Tongue (tissue), 1 donor: ENCODE measurements at regions not wholly inside any gene's neighbourhood (a gene's known extent, or its start where the extent isn't known, plus 50 kb on each side); places are given as distances from the start of the nearest gene placed in this dataset.

ENCODE experiments used
- DNase-seq: peaks from one replicate; pipeline ENCODE4 v3.0.0-alpha.2; 2015

DNA sequence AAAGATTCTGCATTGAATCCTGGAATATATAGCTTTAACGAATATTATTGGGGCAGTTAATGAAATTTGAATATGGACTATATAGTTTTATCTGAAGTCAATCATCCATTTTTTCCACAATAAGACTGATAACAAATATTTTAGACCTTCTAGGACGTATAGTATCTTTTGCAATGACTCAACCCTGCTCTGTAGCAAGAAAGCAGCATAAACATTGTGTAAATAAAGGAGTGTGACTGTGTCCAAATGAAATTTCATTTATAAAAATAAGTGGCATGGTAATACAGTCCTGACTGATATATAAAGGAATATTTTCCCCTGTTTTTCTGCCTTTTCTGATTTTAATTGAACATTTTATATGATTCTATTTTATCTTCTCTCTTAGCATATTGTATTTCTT, 947.7 kb upstream of the SLIT2 start:
- no peak for DNase-seq

DNA sequence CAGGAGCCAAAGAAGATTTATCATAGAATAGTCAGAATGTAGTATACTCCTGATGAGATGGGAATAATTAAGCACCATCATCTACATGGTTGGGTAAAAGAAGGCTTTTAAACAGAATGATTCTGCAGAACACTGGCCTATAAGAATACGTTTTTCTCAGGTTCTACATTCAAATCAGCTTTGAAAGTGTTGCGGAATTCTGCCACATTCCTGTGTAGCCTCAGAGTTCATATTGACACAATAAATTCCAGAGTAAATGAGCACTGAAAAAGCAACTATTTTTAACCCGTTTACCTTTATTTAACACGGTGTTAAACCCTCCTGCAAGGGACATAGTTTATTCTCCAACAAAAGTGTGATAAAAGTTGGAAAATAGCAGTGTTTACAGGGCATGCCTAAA, 950.2 kb upstream of the SLIT2 start:
- no peak for DNase-seq

DNA sequence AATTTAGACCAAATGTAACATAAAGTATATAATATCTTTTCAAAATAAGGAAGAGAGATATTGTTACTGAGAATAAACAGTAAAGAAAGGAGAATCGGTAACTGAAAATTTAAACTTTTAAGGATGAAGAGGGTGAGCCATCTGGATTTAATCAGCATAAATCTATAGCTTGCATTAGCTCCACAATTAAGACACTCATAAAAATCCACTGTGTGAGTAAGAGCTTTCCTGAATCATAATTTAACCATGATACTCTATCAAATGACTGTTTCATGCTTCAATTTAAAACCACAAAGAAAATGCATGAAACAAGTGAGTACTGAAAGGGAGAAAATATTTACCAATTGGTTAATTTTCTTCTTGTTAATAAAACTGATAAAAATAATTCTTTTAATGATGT, 951.5 kb upstream of the SLIT2 start:
- no peak for DNase-seq

DNA sequence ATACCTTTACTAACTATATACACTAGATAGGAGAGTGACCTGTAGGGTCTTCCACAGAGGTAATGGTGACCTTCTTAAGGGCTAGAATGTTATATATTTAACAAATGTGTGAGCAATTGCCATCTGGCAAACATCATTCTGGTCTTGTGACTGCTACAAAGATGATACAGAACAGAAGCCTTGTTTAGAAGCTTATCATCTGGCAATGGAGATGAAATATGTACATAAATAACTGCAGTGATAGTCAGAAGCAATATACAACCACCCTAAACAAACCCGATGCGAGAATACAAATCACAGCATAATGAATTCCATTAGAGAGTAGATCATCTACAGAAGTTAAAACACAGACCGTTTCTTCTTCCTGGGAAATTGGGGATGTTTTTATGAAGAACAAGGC, 952.7 kb upstream of the SLIT2 start:
- peak; percentile 6 for DNase-seq

DNA sequence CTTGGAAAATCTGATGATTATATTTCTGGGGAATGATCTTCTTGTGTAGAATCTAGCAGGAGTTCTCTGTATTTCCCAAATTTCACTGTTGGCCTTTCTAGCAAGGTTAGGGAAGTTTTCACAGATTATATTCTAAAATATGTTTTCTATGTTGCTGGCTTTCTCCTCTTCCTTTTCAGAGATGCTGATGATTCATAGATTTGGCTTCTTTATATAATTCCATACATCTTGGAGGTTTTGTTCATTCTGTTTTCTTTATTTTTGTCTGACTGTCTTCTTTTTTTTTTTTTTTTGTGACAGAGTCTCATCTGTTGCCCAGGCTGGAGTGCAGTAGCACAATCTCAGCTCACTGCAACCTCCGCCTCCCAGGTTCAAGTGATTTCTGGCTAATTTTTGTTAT, 957.9 kb upstream of the SLIT2 start:
- no peak for DNase-seq

DNA sequence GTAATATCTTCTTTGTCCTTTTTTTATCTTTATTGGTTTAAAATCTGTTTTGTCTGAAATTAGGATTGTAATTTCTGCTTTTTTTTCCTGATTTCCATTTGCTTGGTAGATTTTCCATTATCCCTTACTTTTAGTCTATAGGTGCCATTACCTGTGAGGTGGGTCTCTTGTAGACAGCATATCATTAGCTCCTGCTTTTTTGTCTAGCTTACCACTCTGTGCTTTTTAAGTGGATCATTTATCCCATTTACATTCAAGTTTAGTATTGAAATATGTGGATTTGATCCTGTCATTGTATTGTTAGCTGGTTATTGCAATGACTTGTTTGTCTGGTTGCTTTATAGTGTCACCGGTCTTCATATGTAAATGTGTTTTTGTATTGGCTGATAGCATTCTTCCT, 958.6 kb upstream of the SLIT2 start:
- no peak for DNase-seq

DNA sequence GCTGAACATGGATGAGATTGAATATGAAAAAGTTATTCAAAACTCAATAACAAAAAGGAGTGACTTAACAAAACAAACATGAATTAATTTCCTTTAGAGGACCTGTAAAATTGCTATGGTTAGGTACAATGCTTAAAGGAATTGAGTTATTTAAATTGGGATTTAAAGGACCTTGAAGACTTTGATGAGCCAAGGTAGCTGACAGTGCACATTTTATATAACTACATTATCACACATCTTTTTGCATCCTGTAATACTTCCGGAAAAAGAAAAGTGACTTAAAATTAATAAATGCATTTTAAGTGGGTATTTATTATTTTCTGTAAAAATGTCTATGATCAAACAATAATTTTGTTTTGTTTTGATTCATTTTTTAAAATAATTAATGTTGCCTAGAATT, 964.8 kb upstream of the SLIT2 start:
- DNase-seq = no peak

DNA sequence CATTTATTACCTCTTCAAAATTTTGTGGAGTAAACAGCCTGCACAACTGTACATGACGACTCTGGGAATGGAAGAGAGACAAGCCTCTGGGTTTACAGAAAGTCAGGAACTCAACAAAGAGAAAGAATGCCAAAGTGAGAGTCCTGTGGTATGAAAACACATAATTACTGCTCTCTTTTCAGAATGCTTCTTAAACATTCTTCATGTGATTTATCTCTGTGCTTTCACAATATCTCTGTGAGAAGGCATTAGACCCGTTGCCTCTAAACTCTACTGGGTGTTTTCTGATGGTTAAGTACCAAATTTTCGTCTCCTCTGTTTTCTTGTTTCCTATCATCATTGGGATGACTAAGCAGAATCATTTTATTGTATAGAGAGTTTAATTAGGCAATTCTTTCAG, 966.6 kb upstream of the SLIT2 start:
- no peak for DNase-seq

DNA sequence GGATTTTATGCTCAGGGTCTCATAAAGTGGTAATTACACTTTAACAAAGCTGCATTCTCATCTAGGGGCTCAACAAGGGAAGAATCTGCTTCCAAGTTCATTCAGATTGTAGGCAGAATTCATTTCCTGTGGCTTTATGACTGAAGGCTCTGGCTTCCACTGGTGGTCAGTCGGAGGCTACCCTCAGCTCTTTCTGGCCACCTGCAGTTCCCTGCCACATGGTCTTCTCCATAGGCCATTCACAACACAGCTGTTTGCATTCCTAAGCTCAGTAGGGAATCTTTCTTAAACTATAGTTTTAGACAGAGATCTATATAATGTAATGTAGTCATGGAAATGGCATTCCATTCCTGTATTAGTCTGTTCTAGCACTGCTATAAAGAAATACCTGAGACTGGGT, 973.0 kb upstream of the SLIT2 start:
- no peak for DNase-seq

DNA sequence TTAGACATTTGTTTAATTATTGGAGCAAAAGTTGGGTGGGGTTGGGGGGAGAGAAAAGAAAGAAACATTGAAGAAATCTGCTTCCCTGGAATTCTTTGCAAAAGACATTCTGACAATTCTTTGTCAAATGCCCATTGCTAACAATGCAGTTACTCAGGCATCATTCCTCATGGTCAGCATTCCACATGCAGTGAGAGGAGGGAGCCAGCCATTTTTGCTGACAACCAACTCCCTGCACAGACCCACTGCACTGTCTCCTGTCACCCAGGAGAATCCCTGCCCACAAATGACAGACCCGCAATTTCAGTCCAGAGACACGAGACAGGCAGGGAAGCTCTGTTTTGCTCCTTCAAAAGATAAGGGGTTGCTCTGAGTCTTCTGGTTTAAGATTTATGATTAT, 985.1 kb upstream of the SLIT2 start:
- DNase-seq = no peak

DNA sequence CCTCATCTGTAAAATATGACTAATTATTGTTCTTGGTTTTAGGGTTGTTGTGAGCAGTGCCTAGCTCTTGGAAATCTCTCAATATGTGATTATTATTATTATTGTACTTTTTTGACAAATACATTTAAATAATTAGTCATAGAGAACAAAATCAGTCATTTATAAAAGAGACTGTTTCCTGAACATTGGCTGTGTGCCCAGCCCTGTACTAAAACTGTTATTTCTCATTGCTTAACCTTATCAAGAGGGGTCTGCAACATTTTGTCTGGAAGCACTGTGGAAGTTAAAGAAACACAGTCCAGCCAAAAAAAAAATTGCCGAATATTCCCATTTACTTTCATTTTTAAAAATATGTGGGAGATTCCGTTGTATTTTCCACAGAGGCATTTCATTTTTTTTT, 989.2 kb upstream of the SLIT2 start:
- DNase-seq = no peak

DNA sequence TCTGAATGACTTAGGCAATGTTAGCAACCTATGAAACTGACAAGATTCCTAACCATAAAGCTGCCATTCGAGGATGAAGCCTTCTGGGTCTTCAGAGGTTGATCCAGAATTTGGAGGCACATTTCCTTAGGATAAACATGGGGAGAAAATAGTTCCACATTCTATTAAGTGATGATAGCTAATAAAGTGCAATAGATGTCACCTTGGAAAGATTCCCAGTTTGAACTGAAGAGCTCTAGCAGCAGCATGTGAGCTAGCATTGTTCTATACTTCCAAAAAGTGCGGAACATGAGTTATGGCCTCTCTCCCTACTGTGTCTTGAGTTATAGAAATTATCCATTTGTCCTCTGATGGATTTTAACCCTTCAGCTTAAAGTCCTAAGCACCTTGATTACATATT, 991.4 kb upstream of the SLIT2 start:
- DNase-seq = no peak

DNA sequence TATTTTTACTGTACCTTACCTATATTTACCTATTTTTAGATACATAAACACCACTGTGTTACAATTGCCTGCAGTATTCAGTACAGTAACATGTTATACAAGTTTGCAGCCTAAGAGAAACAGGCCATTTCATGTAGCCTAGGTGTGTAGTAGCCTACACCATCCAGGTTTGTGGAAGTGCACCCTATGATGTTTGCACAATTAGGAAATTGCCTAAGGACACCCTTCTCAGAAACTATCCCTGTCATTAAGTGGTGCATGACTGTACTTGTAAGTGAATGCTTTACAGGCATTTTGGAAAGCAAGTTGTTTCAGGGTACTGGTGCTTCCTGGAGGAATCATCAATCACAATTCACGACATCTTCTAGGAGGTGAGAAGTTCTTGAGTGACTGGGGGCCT, 991.8 kb upstream of the SLIT2 start:
- no peak for DNase-seq

DNA sequence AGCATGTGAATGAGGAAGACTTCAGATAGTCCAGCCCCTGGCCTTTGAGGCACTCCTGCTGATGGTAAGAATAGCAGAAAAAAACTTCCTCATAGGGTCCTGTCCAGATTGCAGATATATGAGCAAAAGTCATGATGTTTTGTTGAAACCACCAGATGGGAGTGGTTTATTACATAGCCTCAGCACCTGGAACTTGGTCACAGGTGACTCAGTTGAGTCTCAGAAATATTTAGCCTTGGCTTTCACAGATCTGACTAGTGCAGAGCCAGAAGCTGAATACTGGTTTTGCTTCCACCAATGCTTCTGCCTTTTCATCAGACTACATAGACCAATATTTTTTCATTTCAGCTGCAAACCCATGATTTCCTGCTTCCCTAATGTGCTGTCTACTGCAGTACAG, 994.9 kb upstream of the SLIT2 start:
- DNase-seq = no peak

DNA sequence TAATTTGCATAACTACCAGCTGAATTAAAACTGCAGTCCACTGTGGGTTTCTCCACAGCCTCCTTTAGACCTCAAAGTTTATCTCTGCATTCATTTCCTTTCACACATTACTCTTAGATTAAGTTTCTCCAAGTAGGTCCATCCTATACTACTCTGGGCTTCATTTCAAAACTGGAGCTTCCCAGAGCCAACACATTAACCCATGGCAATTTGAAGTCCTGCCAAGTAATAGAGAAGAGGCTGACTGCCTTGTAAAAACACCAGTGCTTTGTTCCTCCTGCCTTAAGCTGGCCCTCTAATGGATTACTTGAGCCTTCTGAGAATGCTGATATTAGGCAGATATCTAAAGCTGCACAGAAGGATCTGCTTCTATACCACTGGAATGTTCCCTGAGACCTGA, 997.2 kb upstream of the SLIT2 start:
- peak; percentile 63 for DNase-seq

DNA sequence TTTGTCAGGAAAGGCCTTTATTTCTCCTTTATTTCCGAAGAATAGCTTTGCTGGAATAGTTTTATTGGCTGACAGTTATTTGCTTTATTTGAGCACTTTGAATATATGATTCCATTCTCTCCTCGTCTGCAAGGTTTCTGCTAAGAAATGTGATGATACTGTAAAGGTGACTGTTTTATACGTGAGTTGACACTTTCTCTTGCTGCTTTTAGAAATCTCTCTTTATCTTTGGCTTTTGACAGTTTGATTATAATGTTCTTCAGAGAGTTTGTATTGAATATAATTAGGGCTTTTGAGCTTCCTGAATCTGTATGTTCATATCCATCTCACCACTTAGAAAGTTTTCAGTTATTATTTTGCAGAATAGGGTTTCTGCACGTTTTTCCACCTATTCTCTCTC, 1003.7 kb upstream of the SLIT2 start:
- no peak for DNase-seq

DNA sequence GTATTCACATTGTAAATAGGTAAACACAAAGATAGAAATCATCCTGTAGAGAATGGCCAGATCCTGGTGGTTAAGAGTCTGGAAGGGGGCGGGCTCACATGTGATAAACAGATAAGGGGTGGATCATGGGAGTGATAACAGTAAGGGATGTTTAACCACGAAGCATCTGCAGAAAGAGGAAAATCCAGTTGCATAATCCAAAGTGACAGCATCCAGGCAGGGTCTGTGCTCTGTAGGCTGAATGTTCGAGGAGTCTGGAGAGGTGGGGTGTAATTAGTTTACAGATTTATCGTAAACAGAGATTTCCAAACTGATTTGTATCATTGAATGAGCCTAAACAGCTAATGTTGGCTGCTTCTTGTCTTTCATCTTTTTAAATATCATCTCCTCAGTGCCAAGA, 1009.8 kb upstream of the SLIT2 start:
- DNase-seq = no peak

DNA sequence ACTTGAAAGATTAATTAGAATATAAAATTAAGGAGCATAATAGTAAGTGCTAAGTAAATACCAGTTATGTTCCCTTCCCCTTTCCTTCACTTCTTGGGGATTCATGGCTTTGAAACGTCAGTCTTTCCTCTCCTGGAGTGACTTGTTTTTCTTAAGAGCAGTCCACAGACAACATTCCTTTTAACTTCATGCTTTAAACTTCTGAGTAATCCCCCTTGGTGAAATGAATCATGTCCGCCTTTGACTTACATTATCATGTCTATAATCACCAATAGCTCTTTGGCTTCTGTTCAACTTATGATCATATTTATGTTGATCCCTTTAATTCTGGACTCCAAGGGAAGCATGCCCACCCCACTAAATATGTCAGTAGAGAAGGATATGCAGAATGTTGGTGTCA, 1012.1 kb upstream of the SLIT2 start:
- no peak for DNase-seq

DNA sequence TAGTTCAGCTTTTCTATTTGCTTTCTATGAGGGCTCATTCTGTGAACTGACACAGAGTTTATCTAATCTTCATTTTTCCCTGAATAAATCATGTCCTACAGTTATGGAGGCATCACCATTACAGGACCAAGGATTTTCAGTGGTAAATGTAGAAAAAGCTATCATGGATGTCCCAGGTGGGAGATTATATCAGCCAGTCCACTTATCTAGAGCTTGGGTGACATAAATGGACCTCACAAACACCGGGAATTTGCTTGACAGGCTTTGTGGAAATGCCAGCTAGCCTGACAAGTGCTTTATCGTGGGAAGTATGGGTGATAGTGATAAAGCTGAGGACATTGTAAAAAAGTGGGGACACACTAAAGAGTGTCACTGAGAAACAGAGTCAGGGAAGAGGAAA, 1015.2 kb upstream of the SLIT2 start:
- no peak for DNase-seq

DNA sequence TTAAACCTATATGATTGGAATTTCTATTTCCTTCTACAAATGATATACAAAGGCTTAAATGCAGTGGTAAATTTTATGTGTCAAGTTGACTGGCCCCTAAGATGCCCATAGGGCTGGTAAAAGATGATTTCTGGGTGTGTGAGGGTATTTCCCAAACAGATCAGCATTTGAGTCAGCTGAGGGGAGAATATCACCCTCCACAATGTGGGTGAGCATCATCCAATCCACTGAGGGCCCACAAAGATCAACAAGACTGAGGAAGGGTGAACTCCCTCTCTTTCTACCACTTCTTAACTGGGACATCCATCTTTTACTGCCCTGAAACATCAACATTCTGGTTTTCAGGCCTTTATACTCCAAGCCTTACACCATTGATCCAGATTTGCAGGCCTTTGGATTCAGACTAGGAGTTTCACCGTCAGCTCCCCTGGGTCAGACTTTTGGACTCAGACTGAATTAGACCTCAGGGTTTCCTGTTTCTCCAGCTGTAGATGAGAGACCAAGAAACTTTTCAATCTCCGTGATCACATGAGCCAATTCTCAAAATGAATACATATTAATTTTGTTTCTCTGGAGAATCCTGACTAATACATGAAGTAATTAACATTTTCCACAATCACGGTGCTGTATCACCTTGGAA, 1020.7 kb upstream of the SLIT2 start:
- no peak for DNase-seq

DNA sequence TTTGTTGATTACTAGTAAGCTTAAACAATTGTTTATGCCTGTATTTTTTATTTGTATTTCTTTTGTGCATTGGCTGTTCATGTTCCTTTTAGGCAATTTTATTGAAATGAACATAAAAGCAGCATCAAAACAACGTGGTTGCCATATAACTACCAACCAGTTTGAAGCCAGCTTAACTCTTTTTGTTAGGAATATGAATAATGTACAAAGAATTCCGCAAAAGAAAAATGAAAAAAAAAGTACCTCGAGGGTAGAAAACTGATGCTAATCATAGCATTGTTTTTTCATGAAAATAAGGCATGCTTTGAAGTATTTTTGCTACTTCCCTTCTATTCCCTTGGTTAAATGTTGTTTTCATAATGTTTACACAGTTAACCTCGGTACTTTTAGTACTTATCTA, 1024.0 kb upstream of the SLIT2 start:
- DNase-seq = no peak

DNA sequence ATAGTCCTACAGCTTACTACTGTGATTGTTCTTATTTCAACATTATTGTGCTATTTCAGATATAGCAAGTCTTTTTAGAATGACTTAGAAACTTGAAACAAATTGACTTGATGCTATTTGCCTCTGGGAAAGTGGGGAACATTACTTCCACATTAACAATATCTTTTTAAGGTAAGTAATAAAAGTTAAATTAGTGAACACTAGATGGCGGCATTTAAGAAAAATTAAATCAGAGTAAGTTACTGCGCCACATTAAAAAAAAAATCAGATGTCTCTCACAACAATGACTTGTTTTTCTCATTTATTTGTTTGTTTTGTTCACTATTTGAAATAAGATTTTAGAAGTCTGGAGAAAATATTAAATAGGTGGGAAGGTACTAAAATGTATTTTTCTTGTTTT, 1026.9 kb upstream of the SLIT2 start:
- DNase-seq = peak; percentile 53

DNA sequence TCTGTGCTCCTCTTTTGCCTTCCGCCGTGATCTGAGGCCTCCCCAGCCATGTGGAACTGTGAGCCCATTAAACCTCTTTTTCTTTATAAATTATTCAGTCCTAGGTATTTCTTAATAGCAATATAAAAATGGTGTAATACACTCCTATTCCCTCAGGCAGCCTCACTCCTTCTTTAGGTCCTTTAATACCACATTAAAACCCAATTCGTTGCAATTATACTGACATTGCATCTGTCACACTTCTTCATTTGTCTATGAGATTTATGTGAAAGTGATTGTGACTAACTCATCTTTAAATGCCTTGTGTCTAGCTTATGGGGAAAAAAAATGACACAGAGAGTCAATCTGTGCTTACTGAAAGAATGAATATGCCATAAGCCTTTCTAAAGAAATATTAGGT, 1035.2 kb upstream of the SLIT2 start:
- no peak for DNase-seq

DNA sequence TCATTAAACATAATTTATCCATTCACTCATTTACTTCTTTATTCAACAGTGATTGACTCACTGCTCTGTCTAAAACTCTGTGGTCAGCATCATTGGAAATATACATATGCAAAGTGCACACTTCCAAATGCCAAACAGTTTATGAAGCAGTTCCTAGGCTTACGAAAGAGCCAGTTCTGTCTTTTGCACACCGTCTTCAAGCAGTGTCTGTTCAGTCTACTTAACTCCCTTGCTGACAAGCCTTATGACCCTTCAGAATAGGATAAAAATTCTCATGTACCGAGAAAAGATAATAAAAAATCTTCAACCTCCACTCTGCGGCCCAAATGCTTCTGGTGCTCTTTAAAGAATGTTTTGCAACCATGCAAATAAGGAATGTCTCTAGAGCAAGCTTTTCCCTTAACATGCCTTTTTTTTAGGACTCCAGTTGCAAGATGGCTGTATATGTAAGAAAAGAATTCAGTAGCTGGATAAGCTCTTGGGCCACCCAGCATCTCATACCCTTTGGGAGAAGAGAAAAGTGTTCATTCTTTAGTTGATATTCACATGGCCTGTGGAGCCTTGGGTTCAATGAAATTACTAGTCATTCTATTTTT, 1037.0 kb upstream of the SLIT2 start:
- no peak for DNase-seq

DNA sequence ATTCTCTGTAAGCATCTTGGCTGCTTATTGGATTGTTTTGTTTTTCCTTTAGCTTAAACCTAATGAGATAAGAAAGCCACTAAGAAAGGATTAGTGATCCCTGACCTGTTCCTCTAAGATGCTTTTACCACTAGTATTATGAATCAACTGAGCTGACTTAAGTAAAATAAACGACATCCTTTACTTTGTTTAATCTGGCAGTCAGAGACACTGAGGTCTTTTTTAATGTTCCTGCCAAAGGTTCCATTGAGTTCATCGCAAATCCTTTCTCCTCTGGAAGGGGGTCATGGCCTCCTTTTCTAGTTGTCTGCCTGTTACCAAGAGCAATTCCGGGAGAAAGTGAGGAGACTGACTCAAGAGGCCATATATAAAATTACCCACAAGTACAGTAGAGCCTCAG, 1038.3 kb upstream of the SLIT2 start:
- DNase-seq = no peak
